ENCODE measurements at regions not wholly inside any gene's neighbourhood (a gene's known extent, or its start where the extent isn't known, plus 50 kb on each side); places are given as distances from the start of the nearest gene placed in this dataset.

DNA sequence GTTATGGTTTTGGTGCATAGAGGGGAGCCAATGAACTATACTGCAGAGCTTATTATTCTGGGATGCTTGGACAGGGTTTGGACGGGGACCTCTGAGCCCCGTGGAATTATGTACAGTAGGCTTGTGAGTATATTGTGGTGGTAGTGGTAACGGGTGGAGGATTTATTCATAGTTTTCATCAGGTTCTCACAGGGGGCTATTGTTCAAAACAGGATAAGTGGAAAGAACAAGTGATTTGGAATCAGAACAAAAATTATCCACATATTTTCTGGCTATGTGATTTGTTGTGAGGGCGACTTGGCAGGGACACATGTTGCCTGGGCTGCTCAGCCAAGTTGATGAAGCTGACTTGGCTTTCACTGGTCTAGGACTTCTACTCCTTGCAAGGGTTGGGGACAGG is 64.6 kb upstream of the ELOVL5 start:
- TF ChIP-seq, protein P1, sequence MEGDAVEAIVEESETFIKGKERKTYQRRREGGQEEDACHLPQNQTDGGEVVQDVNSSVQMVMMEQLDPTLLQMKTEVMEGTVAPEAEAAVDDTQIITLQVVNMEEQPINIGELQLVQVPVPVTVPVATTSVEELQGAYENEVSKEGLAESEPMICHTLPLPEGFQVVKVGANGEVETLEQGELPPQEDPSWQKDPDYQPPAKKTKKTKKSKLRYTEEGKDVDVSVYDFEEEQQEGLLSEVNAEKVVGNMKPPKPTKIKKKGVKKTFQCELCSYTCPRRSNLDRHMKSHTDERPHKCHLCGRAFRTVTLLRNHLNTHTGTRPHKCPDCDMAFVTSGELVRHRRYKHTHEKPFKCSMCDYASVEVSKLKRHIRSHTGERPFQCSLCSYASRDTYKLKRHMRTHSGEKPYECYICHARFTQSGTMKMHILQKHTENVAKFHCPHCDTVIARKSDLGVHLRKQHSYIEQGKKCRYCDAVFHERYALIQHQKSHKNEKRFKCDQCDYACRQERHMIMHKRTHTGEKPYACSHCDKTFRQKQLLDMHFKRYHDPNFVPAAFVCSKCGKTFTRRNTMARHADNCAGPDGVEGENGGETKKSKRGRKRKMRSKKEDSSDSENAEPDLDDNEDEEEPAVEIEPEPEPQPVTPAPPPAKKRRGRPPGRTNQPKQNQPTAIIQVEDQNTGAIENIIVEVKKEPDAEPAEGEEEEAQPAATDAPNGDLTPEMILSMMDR (IDR thresholded peaks at IDR 0.05), result no peak
- no peak for TF ChIP-seq POLR2A (IDR thresholded peaks at IDR 0.05)

Measured in lower leg skin (tissue), 3 donors.